IMR-90 (cell line): ENCODE measurements at regions not wholly inside any gene's neighbourhood (a gene's known extent, or its start where the extent isn't known, plus 50 kb on each side); places are given as distances from the start of the nearest gene placed in this dataset.
"Not testable (repeated sequence)": the region's sequence is repeated elsewhere in the genome, so short reads cannot be mapped to it uniquely, and the experiment has no call there.

Experiments
- ATAC-seq: fragments of 200-7000 bp; cut with Tn5 transposase; 2 replicates; pipeline ENCODE4 v1.9.1; 2020; ENCODE audit warnings: low read depth, mild to moderate bottlenecking, moderate library complexity
- BruUV-seq: library from RNA; stranded (reverse); fragments of 400-500 nt; replicated peaks from 2 replicates; lab custom pipeline; 2021; lab: Mats Ljungman, UMichigan
- CTCF ChIA-PET: fragments of 300-600 bp; formaldehyde crosslinking; extraction: SDS; loops from one replicate; lab custom pipeline; 2021; ENCODE audit warnings: antibody characterized with exemption; lab: Yijun Ruan, JAX
- POLR2A ChIA-PET: fragments of 300-600 bp; sonication (Branson Sonifier 250); formaldehyde crosslinking; loops from one replicate; lab custom pipeline; 2022; ENCODE audit warnings: antibody characterized with exemption; ENCODE audit not compliant: unreplicated experiment; lab: Charles Lee
- DNase-seq: peaks from one replicate; pipeline ENCODE4 v3.0.0; 2013
- H2AFZ ChIP-seq: replicated peaks from 2 replicates; pipeline ENCODE3; 2013; ENCODE audit warnings: low read length, mild to moderate bottlenecking; ENCODE audit not compliant: poor library complexity
- H2AK5ac ChIP-seq: 2 replicates; pipeline ENCODE4 v1.6.1; 2013; ENCODE audit warnings: low read depth, low read length, inconsistent platforms
- H2AK9ac ChIP-seq: replicated peaks from 2 replicates; pipeline ENCODE3; 2013; ENCODE audit warnings: mild to moderate bottlenecking, low read depth, low read length, moderate library complexity; ENCODE audit not compliant: poor library complexity
- H2BK120ac ChIP-seq: 2 replicates; pipeline ENCODE4 v1.6.1; 2013; ENCODE audit warnings: low read depth, low read length, inconsistent platforms
- H2BK15ac ChIP-seq: 3 replicates; pipeline ENCODE4 v1.6.1; 2013; ENCODE audit warnings: low read depth, low read length, inconsistent platforms
- H2BK20ac ChIP-seq: 2 replicates; pipeline ENCODE4 v1.6.1; 2013; ENCODE audit warnings: low read depth, mild to moderate bottlenecking, inconsistent platforms, low read length, moderate library complexity
- H2BK5ac ChIP-seq: 2 replicates; pipeline ENCODE4 v1.6.1; 2013; ENCODE audit warnings: mild to moderate bottlenecking, low read depth, low read length, inconsistent platforms; ENCODE audit not compliant: poor library complexity, severe bottlenecking
- H3K14ac ChIP-seq: replicated peaks from 2 replicates; pipeline ENCODE4 v1.6.1; 2013; ENCODE audit warnings: low read depth, low read length, inconsistent platforms
- H3K18ac ChIP-seq: 2 replicates; pipeline ENCODE4 v1.6.1; 2013; ENCODE audit warnings: low read depth, low read length, control low read depth
- H3K23ac ChIP-seq: 2 replicates; pipeline ENCODE4 v1.6.1; 2013; ENCODE audit warnings: low read depth, low read length, inconsistent platforms
- H3K27ac ChIP-seq: 2 replicates; pipeline ENCODE4 v1.5.1; 2013; ENCODE audit warnings: mild to moderate bottlenecking, control low read depth, low read length; ENCODE audit not compliant: insufficient read depth
- H3K27me3 ChIP-seq: 2 replicates; pipeline ENCODE4 v1.6.1; 2013; ENCODE audit warnings: low read length; ENCODE audit not compliant: control insufficient read depth, insufficient read depth
- H3K36me3 ChIP-seq: 2 replicates; pipeline ENCODE4 v1.6.1; 2013; ENCODE audit warnings: low read length, mixed read lengths; ENCODE audit not compliant: control insufficient read depth, insufficient read depth
- H3K4ac ChIP-seq: 2 replicates; pipeline ENCODE4 v1.6.1; 2013; ENCODE audit warnings: low read depth, low read length, inconsistent platforms
- H3K4me1 ChIP-seq: 2 replicates; pipeline ENCODE4 v1.6.1; 2013; ENCODE audit warnings: low read length, mixed read lengths; ENCODE audit not compliant: control insufficient read depth, insufficient read depth
- H3K4me2 ChIP-seq: 2 replicates; pipeline ENCODE4 v1.6.1; 2013; ENCODE audit warnings: low read depth, mild to moderate bottlenecking, control low read depth, low read length, moderate library complexity
- H3K4me3 ChIP-seq: 2 replicates; pipeline ENCODE4 v1.5.1; 2013; ENCODE audit warnings: low read depth, mild to moderate bottlenecking, control low read depth, low read length, moderate library complexity; ENCODE audit not compliant: insufficient read depth
- H3K56ac ChIP-seq: 2 replicates; pipeline ENCODE4 v1.6.1; 2013; ENCODE audit warnings: low read length, inconsistent platforms; ENCODE audit not compliant: insufficient read depth; ENCODE audit errors: extremely low read depth
- H3K79me1 ChIP-seq, 2 experiments: 2 replicates each; pipeline ENCODE4 v1.6.1; 2013; ENCODE audit warnings: low read length in 2 of 2, inconsistent platforms in 1 of 2, low read depth in 1 of 2
- H3K9ac ChIP-seq: 2 replicates; pipeline ENCODE4 v1.6.1; 2013; ENCODE audit warnings: low read depth, low read length, control low read depth
- H3K9me1 ChIP-seq: 2 replicates; pipeline ENCODE4 v1.6.1; 2013; ENCODE audit warnings: low read length, inconsistent platforms; ENCODE audit not compliant: insufficient read depth
- H3K9me3 ChIP-seq: 2 replicates; pipeline ENCODE4 v1.6.1; 2013; ENCODE audit warnings: low read length; ENCODE audit not compliant: control insufficient read depth, insufficient read depth
- H4K20me1 ChIP-seq: 2 replicates; pipeline ENCODE4 v1.6.1; 2013; ENCODE audit warnings: low read length, inconsistent platforms; ENCODE audit not compliant: insufficient read depth
- H4K5ac ChIP-seq: 2 replicates; pipeline ENCODE4 v1.6.1; 2013; ENCODE audit warnings: mild to moderate bottlenecking, low read depth, low read length, control low read depth
- H4K8ac ChIP-seq, 2 experiments: 2 replicates each; pipeline ENCODE4 v1.6.1; 2013; ENCODE audit warnings: low read depth in 2 of 2, low read length in 2 of 2, control low read depth in 1 of 2, inconsistent platforms in 1 of 2
- H4K91ac ChIP-seq: 2 replicates; pipeline ENCODE4 v1.6.1; 2013; ENCODE audit warnings: low read depth, low read length, inconsistent platforms; ENCODE audit not compliant: insufficient read depth
- BHLHE40 ChIP-seq: fragments of 150-350 bp; IDR thresholded peaks from 2 replicates; pipeline ENCODE4 v1.6.1; 2016; ENCODE audit warnings: mild to moderate bottlenecking, low read depth, low read length
- CHD1 ChIP-seq: IDR thresholded peaks from 2 replicates; pipeline ENCODE4 v1.6.1; 2012; ENCODE audit warnings: low read depth, low read length, improper control_type of control experiment
- FOS ChIP-seq: fragments of 150-350 bp; IDR thresholded peaks from 2 replicates; pipeline ENCODE4 v1.6.1; 2016; ENCODE audit warnings: low read depth, low read length
- MAFK ChIP-seq: IDR thresholded peaks from 2 replicates; pipeline ENCODE4 v1.6.1; 2012; ENCODE audit warnings: low read depth, low read length, improper control_type of control experiment
- MAZ ChIP-seq: IDR thresholded peaks from 2 replicates; pipeline ENCODE4 v1.6.1; 2012; ENCODE audit warnings: low read depth, mild to moderate bottlenecking, low read length, improper control_type of control experiment, moderate library complexity, borderline replicate concordance
- POLR2A ChIP-seq: IDR thresholded peaks from 2 replicates; pipeline ENCODE4 v1.6.1; 2012; ENCODE audit warnings: mild to moderate bottlenecking, low read depth, low read length
- RCOR1 ChIP-seq: IDR thresholded peaks from 2 replicates; pipeline ENCODE4 v1.6.1; 2012; ENCODE audit warnings: mild to moderate bottlenecking, low read length, improper control_type of control experiment; ENCODE audit not compliant: insufficient replicate concordance
- SMC3 ChIP-seq: fragments of 150-350 bp; IDR thresholded peaks from 2 replicates; pipeline ENCODE4 v1.6.1; 2016; ENCODE audit warnings: low read depth, mild to moderate bottlenecking, antibody characterized with exemption, low read length, moderate library complexity
- WGBS, 2 experiments: methylation state at CpG; one replicate each; pipeline versions ENCODE4 v1.1.5 to v1.1.7; 2013; ENCODE audit warnings: missing lambda C conversion rate in 2 of 2; ENCODE audit not compliant: insufficient read length in 1 of 2; ENCODE audit errors: extremely low coverage in 2 of 2; 5-methylcytosine and 5-hydroxymethylcytosine counted together
- dilution Hi-C: fragments of 300-500 bp; cut with HindIII; formaldehyde crosslinking; loops from one replicate; pipeline ENCODE4 v1.14.3; 2018; ENCODE audit warnings: low sequenced_read_pairs; ENCODE audit not compliant: unreplicated experiment
- in situ Hi-C: fragments of 300-500 bp; cut with MboI; formaldehyde crosslinking; loops from 3 replicates; pipeline ENCODE4 v1.14.3; 2019; ENCODE audit warnings: low sequenced_read_pairs, inconsistent platforms, mixed read lengths
- intact Hi-C: fragments of 100-400 bp; cut with micrococcal nuclease; formaldehyde crosslinking; loops from 2 replicates; pipeline ENCODE4 v1.10.0; 2022
- TF ChIP-seq, protein P1 (sequence below): fragments of 150-350 bp; IDR thresholded peaks from 2 replicates; pipeline ENCODE4 v1.6.1; 2017; ENCODE audit warnings: mild to moderate bottlenecking, antibody characterized with exemption, low read length, low read depth

DNA sequence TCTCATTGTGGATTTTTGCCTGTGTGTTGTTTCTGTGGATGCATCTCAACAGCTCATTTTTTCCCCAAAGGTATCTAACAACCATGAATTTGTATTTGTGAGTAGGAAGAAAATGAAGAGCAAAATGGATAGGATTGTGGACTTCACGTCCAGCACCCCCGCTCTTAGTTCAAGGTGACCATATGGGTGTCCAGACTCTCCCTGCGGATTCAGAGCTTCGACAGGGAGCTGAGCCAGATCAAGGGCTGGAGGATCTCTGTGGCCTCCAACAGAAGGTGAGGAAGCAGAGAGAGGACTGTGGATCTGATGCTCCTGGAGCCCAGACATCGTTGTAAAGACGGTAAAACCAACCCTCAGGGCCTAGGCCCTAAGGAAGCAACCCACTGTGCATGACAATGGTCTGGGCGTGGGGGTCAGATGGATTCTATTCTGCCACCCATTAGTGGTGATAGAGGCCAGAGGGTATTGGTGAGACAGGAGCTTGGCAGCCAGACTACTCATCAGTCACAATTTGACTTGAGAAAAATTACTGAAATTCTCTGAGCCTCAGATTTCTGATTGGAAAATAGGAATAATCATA is 659.7 kb upstream of the TMEM132C start:
- no peaks in the 10 kb centered on the region for H4K20me1 ChIP-seq
- no peaks in the 10 kb centered on the region for H3K27me3 ChIP-seq
- no peak overlapping the region for H3K23ac ChIP-seq
- no peaks in the 10 kb centered on the region for H3K79me1 ChIP-seq
- no peak overlapping the region for H4K8ac ChIP-seq
- H2AK9ac ChIP-seq = no peak overlapping the region
- H3K56ac ChIP-seq = no peak overlapping the region
- H2BK15ac ChIP-seq = no peak overlapping the region
- no peak overlapping the region for H3K14ac ChIP-seq
- intact Hi-C loops (no loop called here), dilution Hi-C loops (no loop called here), in situ Hi-C loops (no loop called here)
- H4K5ac ChIP-seq = no peak overlapping the region
- DNase-seq = no peak
- no peak overlapping the region for H3K4me2 ChIP-seq
- H3K36me3 ChIP-seq = no peaks in the 10 kb centered on the region
- no peak for ATAC-seq
- H2BK120ac ChIP-seq = no peak overlapping the region
- H3K4me1 ChIP-seq = no peaks in the 10 kb centered on the region
- H3K4ac ChIP-seq = no peak overlapping the region
- no peak overlapping the region for H2AK5ac ChIP-seq
- H3K4me3 ChIP-seq = no peak overlapping the region
- no peak overlapping the region for H2AFZ ChIP-seq
- no peak overlapping the region for H4K91ac ChIP-seq
- H3K9me1 ChIP-seq = no peaks in the 10 kb centered on the region
- no peak overlapping the region for H3K9ac ChIP-seq
- WGBS, 2 experiments = 100% methylated on average over 1 of the region's 7 CpGs; no CpG with 5 or more reads in 1 of the 2 experiments
- POLR2A ChIA-PET = no interaction called here
- H2BK20ac ChIP-seq = no peak overlapping the region
- CTCF ChIA-PET = no interaction called here
- TF ChIP-seq CHD1 (no peak), RCOR1 (no peak), FOS (no peak), SMC3 (no peak), MAZ (no peak), MAFK (no peak), POLR2A (no peak), BHLHE40 (no peak)
- TF ChIP-seq, protein P1, sequence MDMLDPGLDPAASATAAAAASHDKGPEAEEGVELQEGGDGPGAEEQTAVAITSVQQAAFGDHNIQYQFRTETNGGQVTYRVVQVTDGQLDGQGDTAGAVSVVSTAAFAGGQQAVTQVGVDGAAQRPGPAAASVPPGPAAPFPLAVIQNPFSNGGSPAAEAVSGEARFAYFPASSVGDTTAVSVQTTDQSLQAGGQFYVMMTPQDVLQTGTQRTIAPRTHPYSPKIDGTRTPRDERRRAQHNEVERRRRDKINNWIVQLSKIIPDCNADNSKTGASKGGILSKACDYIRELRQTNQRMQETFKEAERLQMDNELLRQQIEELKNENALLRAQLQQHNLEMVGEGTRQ = no peak
- no peak overlapping the region for H3K18ac ChIP-seq
- no peak overlapping the region for H2BK5ac ChIP-seq
- H3K9me3 ChIP-seq = peaks cover 2% of the 10 kb centered on the region; the same call in 1 of the 2 replicates
- BruUV-seq = no TSS peak
- H3K27ac ChIP-seq = no peak overlapping the region

DNA sequence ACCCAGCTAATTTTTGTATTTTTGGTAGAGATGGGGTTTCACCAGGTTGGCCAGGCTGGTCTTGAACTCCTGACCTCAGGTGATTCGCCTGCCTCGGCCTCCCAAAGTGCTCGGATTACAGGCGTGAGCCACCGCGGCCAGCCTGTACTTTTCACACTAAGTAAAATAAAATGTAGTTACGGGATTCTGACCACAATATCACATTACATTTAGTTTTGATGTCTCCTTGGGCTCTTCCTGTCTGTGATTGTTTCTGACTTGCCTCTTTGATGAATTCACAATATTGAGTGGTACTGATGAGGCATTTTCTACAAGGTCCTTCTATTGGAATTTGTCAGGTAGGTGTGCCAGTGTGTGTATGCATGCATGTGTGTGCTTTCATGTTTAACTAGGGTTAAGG is 658.6 kb upstream of the TMEM132C start:
- in situ Hi-C loops, H3K36me3 ChIP-seq, H2BK120ac ChIP-seq, H3K4me3 ChIP-seq, intact Hi-C loops, H3K27ac ChIP-seq, H4K20me1 ChIP-seq, DNase-seq, H3K4ac ChIP-seq, H3K18ac ChIP-seq, CTCF ChIA-PET, H4K8ac ChIP-seq, H2AK5ac ChIP-seq, H3K56ac ChIP-seq, H2BK15ac ChIP-seq, H2BK5ac ChIP-seq, H3K14ac ChIP-seq, dilution Hi-C loops, H3K9me3 ChIP-seq, H4K5ac ChIP-seq, H3K4me1 ChIP-seq, H3K27me3 ChIP-seq, H3K23ac ChIP-seq, H2AK9ac ChIP-seq, H2AFZ ChIP-seq, H3K9ac ChIP-seq, H4K91ac ChIP-seq, BruUV-seq, H2BK20ac ChIP-seq, ATAC-seq, H3K9me1 ChIP-seq, H3K79me1 ChIP-seq, H3K4me2 ChIP-seq, POLR2A ChIA-PET: not testable (repeated sequence)
- no CpG with 5 or more reads among the region's 7 CpGs for WGBS, 2 experiments
